Progenitor cell of endocrine pancreas (in vitro differentiated cells): ENCODE measurements at regions not wholly inside any gene's neighbourhood (a gene's known extent, or its start where the extent isn't known, plus 50 kb on each side); places are given as distances from the start of the nearest gene placed in this dataset.

ENCODE experiments used
- DNase-seq: peaks from one replicate; pipeline ENCODE4 v3.0.0; 2021; ENCODE audit warnings: low spot score; ENCODE audit not compliant: unreplicated experiment
- H3K27ac Mint-ChIP-seq: 2 replicates; pipeline ENCODE4 v1.8.0; 2021; ENCODE audit warnings: mild to moderate bottlenecking, moderate library complexity, mixed read lengths
- H3K27me3 Mint-ChIP-seq: 2 replicates; pipeline ENCODE4 v1.8.0; 2021; ENCODE audit warnings: mixed read lengths
- H3K36me3 Mint-ChIP-seq: 2 replicates; pipeline ENCODE4 v1.8.0; 2022; ENCODE audit warnings: mixed read lengths; ENCODE audit not compliant: insufficient read depth
- H3K4me1 Mint-ChIP-seq: 2 replicates; pipeline ENCODE4 v1.8.0; 2021; ENCODE audit warnings: low read depth, mixed read lengths
- H3K4me3 Mint-ChIP-seq: 2 replicates; pipeline ENCODE4 v1.8.0; 2021; ENCODE audit warnings: low read depth, mild to moderate bottlenecking, moderate library complexity, mixed read lengths
- H3K9me3 Mint-ChIP-seq: 2 replicates; pipeline ENCODE4 v1.8.0; 2021; ENCODE audit warnings: low read depth, mixed read lengths
- TF ChIP-seq, protein P1 (sequence below): fragments of 200-600 bp; sonication (generic); IDR thresholded peaks from one replicate; pipeline ENCODE4 v1.5.0; 2021; ENCODE audit warnings: antibody characterized with exemption, mild to moderate bottlenecking; ENCODE audit not compliant: unreplicated experiment

DNA sequence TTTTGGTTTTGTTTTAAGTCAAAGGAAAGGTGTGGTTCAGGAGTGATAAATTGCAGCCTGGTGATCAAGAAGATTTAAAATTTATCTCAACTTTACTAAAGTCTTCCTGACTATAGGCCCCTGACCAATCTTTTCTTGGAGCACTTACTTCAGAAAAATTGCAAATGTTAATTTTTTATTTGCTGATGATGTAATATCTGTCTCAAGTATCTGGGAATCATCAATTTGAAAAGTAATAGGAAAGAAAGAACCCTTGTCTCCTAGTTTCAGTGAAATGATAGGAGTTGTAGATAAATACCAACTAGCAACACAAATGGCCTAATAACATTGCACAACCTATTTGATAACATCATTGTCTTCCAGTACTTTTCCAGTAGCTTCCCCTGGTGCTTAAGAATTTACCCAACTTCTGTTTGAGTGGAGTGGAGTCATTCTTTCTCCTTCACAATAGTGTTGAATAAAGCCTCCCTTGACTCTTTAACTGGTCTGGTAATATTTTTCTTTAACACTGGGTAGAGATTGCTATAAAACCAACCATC, 648.3 kb upstream of the ADGRB3 start:
- Mint-ChIP-seq H3K4me3 (no peak overlapping the region), H3K36me3 (no peaks in the 10 kb centered on the region), H3K27me3 (no peaks in the 10 kb centered on the region), H3K9me3 (no peaks in the 10 kb centered on the region), H3K27ac (no peak overlapping the region), H3K4me1 (no peaks in the 10 kb centered on the region)
- DNase-seq: no peak
- TF ChIP-seq, protein P1, sequence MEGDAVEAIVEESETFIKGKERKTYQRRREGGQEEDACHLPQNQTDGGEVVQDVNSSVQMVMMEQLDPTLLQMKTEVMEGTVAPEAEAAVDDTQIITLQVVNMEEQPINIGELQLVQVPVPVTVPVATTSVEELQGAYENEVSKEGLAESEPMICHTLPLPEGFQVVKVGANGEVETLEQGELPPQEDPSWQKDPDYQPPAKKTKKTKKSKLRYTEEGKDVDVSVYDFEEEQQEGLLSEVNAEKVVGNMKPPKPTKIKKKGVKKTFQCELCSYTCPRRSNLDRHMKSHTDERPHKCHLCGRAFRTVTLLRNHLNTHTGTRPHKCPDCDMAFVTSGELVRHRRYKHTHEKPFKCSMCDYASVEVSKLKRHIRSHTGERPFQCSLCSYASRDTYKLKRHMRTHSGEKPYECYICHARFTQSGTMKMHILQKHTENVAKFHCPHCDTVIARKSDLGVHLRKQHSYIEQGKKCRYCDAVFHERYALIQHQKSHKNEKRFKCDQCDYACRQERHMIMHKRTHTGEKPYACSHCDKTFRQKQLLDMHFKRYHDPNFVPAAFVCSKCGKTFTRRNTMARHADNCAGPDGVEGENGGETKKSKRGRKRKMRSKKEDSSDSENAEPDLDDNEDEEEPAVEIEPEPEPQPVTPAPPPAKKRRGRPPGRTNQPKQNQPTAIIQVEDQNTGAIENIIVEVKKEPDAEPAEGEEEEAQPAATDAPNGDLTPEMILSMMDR: no peak

DNA sequence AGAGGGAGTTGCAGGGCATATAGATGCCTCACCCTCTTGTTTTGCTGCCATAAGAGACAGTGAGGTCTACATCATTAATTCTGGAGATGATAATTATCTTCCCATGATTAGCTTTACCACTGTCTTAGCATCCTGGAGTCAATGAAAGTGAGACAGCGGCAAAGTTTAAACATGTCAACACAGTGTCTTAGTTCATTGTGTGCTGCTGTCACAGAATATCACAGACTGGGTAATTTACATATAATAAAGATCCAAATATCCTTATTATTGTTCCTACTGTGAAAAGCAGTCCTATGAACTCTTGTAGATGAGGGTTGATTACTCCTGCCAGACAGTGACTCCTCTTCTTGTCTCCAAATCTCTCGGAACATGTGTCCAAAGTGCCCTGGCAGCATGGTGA, 658.6 kb upstream of the ADGRB3 start:
- no peak overlapping the region for H3K4me3 Mint-ChIP-seq
- H3K4me1 Mint-ChIP-seq: no peaks in the 10 kb centered on the region
- H3K9me3 Mint-ChIP-seq: no peaks in the 10 kb centered on the region
- no peak for DNase-seq
- H3K36me3 Mint-ChIP-seq: no peaks in the 10 kb centered on the region
- TF ChIP-seq, protein P1: no peak
- H3K27me3 Mint-ChIP-seq: no peaks in the 10 kb centered on the region
- H3K27ac Mint-ChIP-seq: no peak overlapping the region

DNA sequence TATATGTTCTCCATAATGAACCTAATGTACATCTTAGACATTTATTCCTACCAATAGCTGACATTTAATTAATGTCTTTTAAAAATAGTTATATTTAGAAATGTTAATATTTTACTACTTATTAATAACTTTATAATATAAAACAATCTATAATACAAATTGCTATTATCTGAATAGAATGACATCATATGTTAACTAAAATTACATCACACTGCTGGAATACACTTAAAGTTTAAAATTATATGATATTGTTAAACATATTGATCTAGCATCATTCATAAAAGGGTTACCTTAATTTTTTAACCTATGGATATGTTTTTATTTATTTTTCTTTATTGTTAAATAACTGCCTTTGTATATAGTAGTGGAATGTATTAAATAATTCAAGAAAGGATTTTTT, 660.2 kb upstream of the ADGRB3 start:
- no peak overlapping the region for H3K4me3 Mint-ChIP-seq
- no peaks in the 10 kb centered on the region for H3K9me3 Mint-ChIP-seq
- H3K27me3 Mint-ChIP-seq: no peaks in the 10 kb centered on the region
- no peak for DNase-seq
- no peaks in the 10 kb centered on the region for H3K4me1 Mint-ChIP-seq
- no peak overlapping the region for H3K27ac Mint-ChIP-seq
- TF ChIP-seq, protein P1: no peak
- no peaks in the 10 kb centered on the region for H3K36me3 Mint-ChIP-seq

DNA sequence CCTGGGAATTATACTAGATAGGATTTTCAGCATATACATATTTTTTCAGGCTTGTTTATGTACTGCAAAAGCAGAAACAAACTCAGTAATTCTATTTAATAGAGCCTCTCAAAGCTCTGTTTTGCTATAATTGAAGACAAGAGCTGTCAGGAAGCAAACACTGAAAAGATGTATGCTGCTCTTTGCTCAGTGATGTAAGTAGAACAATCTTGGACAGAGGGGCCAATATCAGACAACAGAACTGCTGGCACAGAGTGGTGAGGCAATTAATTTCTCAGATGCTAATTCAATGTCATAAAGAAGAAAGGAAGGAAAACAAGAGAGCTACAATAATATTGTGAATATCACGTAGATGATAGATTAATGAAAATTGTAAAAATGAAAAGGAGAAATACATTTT, 663.3 kb upstream of the ADGRB3 start:
- no peak for DNase-seq
- no peaks in the 10 kb centered on the region for H3K9me3 Mint-ChIP-seq
- TF ChIP-seq, protein P1: no peak
- no peaks in the 10 kb centered on the region for H3K27me3 Mint-ChIP-seq
- H3K4me1 Mint-ChIP-seq: no peaks in the 10 kb centered on the region
- H3K4me3 Mint-ChIP-seq: no peak overlapping the region
- H3K36me3 Mint-ChIP-seq: no peaks in the 10 kb centered on the region
- no peak overlapping the region for H3K27ac Mint-ChIP-seq

DNA sequence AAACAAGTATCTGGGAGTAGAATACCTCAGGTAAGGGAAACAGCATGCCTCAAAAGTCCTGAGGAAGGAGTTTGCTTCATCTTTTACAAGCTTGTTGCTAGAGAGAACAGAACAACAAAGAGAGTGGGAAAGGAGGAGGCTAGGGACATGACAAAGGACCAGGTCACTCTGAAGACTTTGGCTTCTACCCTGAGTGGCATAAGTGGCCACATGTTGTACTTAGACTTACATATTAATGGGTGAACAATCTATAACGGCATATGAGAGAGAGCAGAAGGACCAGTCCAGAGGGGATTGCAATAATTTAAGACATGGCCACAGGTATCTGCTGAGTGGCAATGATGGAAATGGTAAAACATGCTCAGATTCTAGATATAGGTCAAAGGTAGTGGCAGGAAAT, 668.3 kb upstream of the ADGRB3 start:
- H3K9me3 Mint-ChIP-seq: no peaks in the 10 kb centered on the region
- no peaks in the 10 kb centered on the region for H3K4me1 Mint-ChIP-seq
- no peak overlapping the region for H3K4me3 Mint-ChIP-seq
- H3K27me3 Mint-ChIP-seq: no peaks in the 10 kb centered on the region
- DNase-seq: no peak
- TF ChIP-seq, protein P1: no peak
- H3K27ac Mint-ChIP-seq: no peak overlapping the region
- no peaks in the 10 kb centered on the region for H3K36me3 Mint-ChIP-seq
